Cardiac fibroblast (primary cell): ENCODE measurements at regions not wholly inside any gene's neighbourhood (a gene's known extent, or its start where the extent isn't known, plus 50 kb on each side); places are given as distances from the start of the nearest gene placed in this dataset.
"Not testable (repeated sequence)": the region's sequence is repeated elsewhere in the genome, so short reads cannot be mapped to it uniquely, and the experiment has no call there.

ENCODE experiments used
- DNase-seq, 2 donors: peaks; one replicate each; pipeline versions ENCODE4 v3.0.0 to v3.0.0-alpha.2; 2010; ENCODE audit warnings: low read depth in 2 of 2
- H3K4me3 ChIP-seq, 2 donors: replicated peaks in 1 of 2; 1 replicate in 1 of 2; 2 replicates in 1 of 2; pipeline ENCODE4 v1.5.1; 2011; ENCODE audit warnings: low read depth in 2 of 2, low read length in 2 of 2, mild to moderate bottlenecking in 2 of 2, moderate library complexity in 1 of 2
- TF ChIP-seq, protein P1 (sequence below): IDR thresholded peaks from one replicate; pipeline ENCODE4 v1.5.1; 2011; ENCODE audit warnings: low read depth, mild to moderate bottlenecking, low read length, inconsistent platforms

DNA sequence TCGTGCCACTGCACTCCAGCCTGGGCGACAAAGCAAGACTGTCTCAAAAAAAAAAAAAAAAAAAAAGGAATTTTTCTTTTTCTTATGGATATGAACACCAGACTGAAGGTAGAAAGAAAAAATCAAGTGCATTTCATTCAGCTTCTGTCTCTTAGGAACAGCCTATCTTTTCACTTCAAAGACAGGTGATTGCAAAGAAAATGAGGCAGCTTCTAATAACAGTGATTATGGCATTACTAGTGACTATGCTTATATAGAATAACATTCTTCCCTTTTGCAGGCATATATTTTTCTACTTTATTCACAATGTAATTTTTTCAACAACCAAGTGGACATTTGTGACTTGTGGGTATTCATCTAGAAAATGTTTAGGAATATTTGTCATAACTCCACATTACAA, 295.5 kb upstream of the ATXN7L3B start:
- TF ChIP-seq, protein P1, sequence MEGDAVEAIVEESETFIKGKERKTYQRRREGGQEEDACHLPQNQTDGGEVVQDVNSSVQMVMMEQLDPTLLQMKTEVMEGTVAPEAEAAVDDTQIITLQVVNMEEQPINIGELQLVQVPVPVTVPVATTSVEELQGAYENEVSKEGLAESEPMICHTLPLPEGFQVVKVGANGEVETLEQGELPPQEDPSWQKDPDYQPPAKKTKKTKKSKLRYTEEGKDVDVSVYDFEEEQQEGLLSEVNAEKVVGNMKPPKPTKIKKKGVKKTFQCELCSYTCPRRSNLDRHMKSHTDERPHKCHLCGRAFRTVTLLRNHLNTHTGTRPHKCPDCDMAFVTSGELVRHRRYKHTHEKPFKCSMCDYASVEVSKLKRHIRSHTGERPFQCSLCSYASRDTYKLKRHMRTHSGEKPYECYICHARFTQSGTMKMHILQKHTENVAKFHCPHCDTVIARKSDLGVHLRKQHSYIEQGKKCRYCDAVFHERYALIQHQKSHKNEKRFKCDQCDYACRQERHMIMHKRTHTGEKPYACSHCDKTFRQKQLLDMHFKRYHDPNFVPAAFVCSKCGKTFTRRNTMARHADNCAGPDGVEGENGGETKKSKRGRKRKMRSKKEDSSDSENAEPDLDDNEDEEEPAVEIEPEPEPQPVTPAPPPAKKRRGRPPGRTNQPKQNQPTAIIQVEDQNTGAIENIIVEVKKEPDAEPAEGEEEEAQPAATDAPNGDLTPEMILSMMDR = no peak
- H3K4me3 ChIP-seq = no peak overlapping the region
- DNase-seq = no peak

DNA sequence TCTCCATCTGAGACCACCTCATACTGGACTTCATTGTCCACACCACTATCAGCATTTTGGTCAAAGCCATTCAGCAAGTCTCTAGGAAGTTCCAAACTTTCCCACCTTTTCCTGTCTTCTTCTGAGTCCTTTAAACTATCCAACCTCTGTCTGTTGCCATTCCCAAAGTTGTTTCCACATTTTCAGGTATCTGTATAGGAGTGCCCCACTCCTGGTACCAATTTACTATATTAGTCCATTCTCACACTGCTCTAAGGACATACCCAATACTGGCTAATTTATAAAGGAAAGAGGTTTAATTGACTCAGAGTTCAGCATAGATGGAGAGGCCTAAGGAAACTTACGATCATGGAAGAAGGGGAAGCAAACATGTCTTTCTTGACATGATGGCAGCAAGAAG, 292.2 kb upstream of the ATXN7L3B start:
- no peak overlapping the region for H3K4me3 ChIP-seq
- DNase-seq = no peak
- TF ChIP-seq, protein P1 = no peak

DNA sequence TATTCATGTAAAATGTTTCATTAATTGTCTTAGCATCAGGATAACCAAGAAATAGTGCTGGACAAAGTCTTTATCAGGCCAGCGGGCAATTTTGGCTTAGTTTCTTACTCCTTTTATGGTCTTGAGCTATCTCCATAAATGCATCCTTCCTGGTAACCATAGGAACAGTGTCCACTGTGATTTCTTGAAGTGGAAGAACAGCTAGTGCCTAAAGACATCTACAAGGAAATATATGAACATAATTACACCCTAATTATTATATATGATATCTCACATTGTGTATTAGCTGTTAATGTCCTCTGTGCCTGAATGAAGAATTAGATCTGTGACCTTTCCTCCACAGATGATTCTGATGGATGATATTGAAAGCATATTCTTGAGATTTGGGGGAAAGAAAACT, 286.7 kb upstream of the ATXN7L3B start:
- TF ChIP-seq, protein P1 = no peak
- no peak overlapping the region for H3K4me3 ChIP-seq
- DNase-seq = no peak

DNA sequence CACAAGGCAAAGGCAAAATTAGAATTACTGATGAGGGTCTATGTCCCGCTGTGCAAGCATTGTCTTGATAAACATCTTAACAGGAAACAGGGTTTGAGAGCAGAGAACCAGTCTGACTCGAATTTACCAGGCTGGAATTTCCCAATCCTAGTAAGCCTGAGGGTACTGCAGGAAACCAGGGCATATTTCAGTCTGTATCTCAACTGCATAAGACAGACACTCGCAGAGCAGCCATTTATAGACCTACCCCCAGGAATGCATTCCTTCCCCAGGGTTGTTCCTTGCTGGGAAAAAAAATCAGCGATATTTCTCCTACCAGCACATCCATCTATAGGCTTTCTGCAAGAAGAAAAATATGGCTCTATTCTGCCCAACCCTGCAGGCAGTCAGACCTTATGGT, 283.8 kb upstream of the ATXN7L3B start:
- DNase-seq, H3K4me3 ChIP-seq: not testable (repeated sequence)

DNA sequence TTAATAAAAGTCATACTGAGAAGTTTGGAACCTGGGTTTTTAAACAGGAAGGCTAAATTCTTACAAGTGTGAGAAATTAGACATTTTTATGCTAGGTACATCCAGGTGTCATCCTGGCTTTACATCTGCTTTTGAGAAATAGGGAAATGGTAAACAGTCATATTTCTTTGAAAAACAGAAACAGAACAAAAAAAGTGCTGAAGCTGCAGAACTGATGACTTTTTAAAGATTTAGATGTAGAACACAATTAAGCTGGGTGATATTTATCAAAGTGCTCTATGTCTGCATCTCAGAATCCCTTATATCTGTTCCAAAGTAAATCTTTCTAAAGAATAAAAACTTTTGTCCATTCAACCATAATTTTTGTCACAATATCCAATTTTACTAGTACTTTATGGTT, 282.9 kb upstream of the ATXN7L3B start:
- no peak overlapping the region for H3K4me3 ChIP-seq
- TF ChIP-seq, protein P1 = no peak
- DNase-seq = no peak

DNA sequence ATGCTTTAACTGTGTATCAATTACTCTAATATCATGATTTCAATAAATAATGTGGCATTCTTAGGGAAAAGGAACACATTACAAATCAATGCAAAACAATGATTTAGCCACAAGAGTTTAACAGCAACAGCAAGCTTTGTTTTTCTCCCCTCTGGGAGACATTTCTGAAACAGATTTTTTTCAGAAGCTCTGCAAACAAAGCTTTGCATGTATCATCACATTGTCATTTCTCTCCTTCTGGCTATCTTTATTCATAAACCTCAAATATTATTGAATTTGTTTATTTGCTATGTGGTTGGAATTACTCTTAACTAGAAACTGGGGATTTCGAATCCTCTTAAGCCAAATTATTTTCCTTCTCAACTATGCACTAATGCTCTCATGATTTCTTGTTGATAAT, 278.4 kb upstream of the ATXN7L3B start:
- DNase-seq = no peak
- TF ChIP-seq, protein P1 = no peak
- H3K4me3 ChIP-seq = no peak overlapping the region

DNA sequence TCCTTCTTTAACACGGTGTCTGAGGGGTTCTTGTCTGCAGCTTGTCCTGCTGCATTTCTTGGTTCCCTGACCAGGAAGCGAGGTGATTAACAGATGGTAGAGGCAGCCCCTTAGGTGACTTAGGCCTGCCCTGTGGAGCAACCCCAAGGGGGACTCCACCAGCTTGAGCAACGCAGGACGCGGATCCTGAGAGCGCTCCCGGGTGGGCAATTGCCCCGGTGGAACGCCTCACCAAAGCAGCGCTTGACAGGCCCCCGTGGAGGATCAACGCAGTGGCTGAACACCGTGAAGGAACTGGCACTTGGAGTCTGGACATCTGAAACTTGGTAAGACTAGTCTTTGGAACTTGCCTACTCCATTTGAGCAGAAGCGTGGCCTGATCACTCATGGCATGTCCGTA, 272.9 kb upstream of the ATXN7L3B start:
- H3K4me3 ChIP-seq = no peak overlapping the region
- no peak for DNase-seq
- TF ChIP-seq, protein P1 = no peak

DNA sequence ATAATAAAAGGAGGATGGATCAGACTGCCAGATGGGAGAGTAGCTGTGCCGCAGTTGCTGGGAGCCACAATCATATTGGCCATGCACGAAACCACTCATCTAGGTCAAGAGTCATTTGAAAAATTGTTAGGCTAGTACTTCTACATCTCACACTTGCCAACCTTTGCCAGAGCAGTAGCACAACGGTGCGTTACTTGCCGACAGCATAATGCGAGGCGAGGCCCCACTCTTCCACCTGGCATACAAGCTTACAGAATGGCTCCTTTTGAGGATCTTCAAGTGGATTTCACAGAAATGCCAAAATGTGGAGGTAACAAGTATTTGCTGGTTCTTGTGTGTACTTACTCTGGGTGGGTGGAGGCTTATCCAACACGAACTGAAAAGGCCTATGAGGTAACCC, 268.3 kb upstream of the ATXN7L3B start:
- not testable (repeated sequence) for H3K4me3 ChIP-seq, DNase-seq
